GM21825 (cell line): ENCODE measurements at regions not wholly inside any gene's neighbourhood (a gene's known extent, or its start where the extent isn't known, plus 50 kb on each side); places are given as distances from the start of the nearest gene placed in this dataset.
"Not testable (repeated sequence)": the region's sequence is repeated elsewhere in the genome, so short reads cannot be mapped to it uniquely, and the experiment has no call there.

ENCODE experiments used
- ATAC-seq: cut with Tn5 transposase; IDR thresholded peaks from one replicate; pipeline ENCODE4 v1.9.1; 2021; ENCODE audit warnings: mild to moderate bottlenecking, moderate library complexity; ENCODE audit not compliant: unreplicated experiment

DNA sequence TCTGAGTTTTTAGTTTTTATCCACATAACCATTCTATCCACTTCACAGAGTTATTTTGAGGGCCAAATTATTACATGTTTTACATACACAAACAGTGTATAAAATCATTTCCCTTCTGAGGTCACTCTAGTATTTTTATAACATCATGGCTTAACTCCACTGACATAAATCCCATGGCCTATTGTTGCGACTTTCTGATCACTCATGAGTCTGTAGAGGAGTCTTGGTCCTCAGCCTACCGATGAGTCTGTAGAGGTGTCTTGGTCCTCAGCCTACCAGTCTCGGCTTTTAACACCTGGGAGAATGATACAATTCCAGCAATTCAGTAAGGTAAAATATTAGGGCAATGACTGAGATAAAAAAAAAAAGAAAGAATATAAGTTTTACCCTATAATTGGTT is 483.7 kb downstream of the USP25 start:
- ATAC-seq = no peak

DNA sequence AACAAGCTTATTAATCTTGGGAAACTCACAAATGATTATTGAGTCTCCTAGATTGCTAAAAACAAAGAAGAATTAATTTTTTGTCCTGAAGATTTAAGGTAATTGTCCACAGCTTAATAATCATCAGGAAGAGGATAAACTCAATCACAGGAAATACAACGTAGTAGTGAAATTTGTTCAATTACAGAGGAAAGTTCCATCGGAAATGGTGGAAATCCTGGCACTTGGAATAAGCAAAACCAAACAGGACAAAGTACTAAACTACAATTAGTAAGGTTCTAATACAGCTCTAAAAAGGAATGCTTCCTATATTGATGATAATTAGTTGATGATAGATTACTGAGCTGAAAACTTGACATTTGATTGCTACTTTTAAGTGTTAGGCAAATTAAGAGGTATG is 485.4 kb downstream of the USP25 start:
- no peak for ATAC-seq

DNA sequence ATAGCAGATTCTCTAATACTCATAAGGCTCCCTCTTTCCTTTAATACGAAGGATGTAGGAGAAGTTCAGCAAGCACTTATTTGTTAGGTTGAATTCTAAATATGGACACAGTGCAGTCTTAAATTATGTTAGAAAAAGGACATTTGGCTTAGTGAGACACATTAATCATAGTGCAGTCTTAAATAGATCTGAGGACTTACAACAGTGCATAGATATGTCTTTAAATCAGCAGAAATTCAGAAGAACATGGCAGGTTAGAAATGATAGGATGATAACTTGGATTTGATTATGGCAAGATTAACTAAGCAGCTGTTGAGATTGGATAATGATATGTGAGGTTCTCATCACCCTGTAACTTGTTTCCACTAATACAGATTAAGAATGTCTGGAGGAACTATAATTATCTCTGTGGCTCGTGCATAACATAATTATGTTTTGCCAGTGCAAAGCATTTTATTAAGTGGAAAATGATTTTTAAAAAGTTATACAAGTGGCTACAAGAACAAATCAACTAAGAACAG is 485.9 kb downstream of the USP25 start:
- no peak for ATAC-seq

DNA sequence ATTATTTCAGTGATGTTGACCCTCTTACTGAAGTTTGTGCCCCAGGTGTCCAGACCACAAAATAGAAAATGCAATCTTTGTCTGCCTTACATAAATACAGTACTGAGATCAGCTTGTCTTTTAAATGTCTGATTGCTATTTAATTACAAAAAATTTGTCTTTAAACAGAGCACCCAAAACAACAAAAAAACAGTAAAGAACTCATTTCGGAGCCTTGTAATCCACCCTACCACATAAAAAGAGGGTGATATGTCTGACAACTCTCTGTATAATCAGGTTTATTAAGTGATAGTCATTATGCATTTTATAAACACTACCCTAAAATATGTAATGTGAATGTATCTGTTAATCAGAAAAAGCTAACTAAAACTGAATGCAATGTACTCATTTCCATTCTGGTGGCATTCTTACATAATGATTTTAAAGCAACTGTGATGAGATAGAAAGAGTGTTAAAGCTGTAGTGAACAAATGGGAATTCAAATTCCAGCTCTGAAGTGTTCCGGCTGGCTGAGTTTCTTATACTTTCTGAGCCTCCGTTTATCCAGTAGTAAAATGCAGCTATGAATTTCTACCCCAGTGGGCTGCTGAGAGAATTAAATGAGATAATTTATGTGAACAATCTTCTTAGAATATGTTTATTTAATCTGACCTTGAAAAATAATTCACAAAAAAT is 486.6 kb downstream of the USP25 start:
- no peak for ATAC-seq

DNA sequence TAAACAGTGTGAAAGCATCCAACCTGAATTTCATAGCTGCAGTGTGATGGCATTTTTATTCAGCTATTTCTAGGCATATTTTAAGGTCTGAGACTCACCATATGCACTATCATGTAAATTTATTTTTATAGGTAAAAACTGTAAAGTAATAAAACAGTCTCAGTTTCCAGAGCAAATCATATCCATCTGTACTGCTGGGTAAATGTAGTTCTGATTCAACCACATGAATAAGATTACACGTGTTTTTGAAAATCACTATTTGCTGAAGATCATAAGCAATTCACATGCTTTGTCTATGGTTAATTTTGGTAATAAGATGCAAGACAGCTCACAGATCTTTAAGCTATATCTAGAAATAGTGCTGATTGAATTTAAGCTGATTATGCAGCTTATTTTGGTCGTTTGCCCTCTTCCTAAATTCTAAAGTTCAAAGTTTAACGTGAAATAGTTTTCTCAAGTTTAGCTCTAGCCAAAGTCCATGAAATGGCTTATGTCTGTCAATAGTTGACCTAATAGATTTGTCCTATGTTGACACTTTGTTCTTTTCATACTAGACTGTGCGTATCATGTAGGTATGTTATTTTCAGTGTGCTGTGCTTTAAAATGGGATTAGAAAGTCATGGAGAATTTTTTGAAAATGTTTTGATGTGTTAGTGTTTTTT is 489.0 kb downstream of the USP25 start:
- ATAC-seq = no peak

DNA sequence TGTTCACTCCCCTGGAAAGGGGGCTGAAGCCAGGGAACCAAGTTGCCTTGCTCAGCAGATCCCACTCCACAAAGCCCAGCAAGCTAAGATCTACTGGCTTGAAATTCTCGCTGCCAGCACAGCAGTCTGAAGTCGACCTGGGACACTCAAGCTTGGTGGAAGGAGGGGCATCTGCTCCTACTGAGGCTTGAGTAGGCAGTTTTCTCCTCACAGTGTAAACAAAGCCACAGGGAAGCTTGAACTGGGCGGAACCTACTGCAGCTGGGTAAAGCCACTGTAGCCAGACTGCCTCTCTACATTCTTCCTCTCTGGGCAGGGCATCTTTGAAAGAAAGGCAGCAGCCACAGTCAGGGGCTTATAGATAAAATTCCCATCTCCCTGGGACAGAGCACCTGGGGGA is 495.0 kb downstream of the USP25 start:
- not testable (repeated sequence) for ATAC-seq

DNA sequence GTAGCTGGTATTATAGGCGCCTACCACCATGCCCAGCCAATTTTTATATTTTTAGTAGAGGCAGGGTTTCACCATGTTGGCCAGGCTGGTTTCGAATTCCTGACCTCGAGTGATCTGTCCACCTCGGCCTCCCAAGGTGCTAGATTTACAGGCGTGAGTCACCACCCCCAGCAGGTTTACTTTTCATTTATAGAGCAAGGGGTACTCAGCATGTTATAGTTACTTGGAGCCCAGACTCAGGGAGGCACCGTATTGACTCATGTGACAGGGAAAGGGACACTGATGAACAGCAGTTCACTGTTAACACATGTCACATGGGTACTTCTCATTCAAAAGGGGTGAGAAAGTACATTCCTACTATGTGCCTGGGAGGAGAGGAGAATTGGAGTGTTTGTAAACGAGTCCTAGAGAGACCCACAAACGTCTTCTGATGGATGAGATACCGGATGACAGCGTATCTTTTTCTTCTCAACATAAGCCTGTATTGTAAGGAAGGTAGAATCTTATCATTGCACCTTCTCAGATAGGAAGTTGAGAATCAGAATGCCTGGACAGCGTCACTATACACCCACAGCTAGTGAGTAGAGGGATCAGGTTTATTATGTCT is 510.0 kb downstream of the USP25 start:
- no peak for ATAC-seq

DNA sequence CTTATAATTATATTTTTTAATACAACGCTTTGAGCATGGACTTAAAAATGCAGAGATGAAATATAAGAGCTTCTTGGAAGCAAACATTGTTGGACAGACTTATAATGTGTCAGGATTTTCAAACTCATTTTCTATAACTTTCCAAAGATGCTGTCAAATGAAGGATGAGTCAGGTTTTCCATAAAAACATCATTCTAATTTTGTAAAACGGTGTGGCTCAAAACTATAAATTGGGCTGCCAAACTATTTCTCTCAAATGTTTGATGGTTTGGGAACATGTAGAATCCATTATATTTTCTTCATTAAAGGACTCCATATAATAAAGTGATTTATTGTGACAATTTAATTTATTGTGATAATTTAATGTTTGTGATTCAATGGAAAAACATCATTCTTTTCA is 511.2 kb downstream of the USP25 start:
- ATAC-seq = no peak

DNA sequence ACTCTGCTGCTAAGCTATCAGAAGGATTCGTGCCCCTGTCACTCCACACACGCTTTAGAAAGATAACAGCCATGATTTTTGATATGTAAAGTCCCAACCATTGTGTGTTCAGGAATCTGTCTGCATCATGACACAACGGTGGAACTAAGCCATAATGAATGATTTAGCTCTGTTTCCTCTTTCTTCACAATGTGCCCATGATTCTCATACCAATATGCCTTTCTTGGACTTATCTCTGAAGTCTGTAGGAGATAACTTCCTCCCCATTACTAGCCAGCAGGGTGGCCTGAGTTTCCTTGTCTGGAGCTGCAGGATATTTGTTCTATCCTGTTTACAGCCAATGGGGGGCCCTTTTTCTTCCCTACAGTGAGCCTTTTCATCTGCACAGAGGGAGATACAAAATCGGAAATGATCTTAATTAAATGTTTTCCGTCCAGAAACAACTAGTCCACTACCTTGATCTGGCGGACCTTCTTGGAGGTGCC is 511.7 kb downstream of the USP25 start:
- no peak for ATAC-seq

DNA sequence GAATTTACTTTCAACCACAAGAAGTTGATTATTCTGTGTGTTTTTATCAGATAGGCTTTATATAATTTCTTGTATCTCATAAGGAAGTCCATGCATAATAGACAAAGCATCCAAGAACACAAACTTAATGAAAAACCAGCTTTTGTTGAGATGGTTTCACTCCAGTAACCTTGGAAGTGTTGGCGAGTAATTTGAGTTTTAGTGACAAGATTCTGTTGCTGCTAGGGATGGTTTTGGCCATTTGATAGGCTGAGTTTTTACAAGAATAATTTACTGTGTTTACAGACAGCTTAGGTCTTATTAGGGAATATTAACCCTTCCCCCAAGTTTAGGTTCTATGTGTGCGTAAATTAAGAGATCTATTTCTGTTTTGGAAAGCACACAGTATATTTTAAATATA is 513.6 kb downstream of the USP25 start:
- no peak for ATAC-seq

DNA sequence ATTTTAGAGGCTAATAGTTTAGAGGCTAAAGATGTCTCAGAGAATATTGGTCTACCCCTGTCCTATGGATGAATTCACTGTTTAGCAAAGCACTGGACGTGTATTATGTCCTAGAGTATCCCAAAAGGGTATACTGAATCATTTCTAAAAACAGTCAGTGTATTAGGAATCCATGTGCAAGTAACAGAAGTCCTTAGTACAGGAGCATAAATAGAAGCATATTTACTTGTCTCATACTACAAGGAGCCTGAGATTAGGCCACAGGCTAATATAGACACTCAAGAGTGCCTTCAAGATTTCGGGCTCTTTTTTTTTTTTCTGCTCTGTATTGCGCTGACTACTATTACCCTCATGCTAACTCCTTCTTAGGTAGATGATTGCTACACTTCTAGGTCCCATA is 518.9 kb downstream of the USP25 start:
- no peak for ATAC-seq

DNA sequence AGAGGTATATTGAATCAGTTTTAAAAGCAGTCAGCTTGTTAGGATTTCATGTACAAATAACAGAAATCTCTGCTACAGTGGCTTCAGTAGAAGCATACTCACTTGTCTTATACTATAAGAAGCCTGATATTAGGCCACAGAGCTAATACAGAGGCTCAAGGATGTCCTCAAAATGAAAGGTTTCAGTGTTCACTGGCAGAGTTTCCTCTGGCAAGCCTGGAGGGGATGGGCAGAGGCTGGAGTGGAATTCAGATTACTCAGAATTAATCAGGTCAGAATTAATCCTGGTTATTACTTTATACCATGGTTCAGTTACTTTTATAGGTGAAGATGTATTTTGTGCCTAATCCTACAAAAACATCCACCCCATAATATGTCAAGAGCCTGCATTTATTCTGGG is 520.5 kb downstream of the USP25 start:
- ATAC-seq = no peak

DNA sequence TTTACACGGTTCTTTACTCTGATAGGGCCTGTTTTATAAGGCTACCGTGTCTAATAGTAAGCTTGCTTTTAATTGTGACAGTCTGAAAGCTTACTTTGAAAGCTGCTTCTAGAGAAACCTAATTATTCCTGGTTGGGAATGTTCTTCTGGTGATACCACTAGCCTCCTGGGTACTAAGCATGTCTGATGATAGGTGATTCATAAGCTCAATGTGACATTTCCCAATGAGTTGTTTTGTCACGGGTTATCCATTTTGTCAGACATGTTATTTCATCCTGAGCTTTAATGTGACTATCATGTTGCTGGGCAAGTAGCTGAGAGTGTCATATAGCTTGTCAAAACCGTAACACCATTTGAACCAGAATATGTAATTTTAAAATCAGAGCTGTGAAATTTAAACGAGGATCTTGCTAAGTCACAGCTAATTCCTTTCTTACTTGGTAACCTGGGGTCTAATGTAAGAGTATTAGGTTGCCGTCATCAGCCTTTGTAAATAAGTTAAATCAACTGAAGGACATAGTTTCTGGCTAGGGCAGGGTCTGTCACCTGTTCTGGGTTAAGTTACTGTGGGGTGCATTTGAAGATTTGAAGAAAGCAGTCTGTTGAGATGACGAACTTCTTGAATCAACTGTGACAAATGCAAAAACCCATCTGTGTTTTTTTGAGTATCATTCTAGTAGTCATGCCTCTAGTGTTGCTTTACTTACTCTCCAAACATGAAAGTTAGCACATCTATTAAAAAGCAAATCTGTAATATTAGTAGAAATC is 529.2 kb downstream of the USP25 start:
- ATAC-seq = no peak

DNA sequence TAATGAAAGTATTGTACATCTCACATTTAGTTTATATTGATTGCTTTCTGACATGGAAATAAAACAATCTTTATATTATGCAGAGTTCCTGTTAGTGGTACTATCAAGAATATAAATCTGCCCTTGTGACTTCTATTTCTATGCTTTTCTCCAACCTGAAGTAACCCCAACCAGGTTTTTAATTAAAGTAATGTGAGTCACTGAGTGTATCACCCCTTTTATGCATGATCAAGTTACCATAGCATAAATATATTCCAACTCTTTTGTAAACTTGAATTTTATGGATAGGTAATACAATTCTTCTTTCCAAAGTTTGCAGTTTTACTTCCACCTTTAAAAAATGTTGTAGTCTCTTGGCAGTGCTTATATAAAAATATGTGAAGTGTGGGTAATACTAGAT is 532.3 kb downstream of the USP25 start:
- ATAC-seq = no peak

DNA sequence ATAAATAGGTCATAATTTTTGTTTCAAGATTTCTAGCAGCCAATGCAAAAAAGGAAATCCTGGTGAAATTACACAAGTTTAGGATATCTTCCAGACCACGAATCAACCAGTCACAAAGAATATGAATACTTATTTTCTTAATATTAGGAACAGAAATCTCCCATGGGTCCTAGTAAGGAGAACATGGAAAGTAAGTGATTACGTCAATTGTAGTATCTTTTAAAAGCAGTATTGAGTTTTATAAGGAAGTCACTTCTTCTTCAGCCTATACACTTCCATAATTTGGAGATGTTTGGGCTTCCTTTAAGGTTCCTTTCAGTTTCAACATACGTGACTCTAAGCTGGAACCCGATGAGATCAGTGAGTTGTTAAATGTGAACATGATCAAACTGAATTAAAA is 534.5 kb downstream of the USP25 start:
- ATAC-seq = no peak

DNA sequence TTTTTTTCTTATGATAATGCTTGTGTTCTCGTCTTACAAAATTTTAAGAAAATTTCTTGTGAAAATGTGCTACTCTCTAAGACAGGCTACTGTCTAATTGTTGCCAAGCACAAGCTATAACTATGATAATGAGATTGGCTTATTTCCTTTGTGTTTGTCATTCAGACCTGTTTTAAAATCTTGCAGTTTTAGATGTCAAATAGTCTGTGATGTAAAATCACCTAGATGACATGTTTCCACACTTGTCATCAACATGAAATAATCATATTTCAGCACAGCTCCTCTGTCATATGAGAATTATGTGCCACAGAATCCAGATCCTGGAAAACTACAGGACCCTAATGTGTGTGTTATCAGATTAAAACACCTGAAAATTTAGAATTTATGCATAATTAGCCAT is 539.7 kb downstream of the USP25 start:
- no peak for ATAC-seq

DNA sequence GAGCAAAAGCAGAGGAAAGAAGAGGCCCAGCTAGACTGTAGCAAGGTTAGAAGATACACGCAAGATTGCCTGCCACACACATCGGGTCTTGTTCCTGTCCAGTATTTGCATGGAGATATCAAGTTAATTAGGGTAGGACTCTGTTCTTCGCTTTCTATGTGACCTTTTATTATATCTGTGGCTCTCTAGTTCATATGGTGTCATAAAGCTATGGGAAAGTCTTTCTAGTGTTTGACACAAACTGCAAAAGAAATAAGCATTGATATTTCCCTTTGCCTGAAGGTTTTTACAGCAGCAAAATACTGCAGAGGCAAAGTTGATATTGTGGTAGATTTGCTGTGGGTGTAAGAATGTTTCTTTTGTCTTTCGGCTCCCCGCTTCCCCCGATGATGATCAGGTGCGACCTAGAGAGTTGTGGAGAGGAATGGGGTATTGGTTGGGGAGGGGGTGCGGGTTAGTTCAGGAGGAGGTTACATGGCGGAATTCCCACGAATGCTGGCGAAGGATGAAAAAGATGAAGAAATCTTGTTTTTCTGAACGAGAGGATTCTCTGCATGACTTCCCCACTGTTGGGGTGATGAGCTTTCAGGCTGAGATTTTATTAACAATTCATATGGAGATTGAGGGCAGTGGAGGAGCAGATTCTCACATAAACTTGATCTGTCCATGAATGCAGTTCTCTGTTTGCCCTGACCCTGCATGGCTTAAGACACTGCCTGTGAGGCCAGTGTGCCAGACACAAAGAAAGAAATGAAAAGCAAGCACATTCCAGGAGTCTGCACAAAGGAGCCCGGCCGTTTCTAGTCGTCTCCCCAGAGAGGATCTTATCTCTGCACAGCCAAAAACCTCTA is 550.2 kb downstream of the USP25 start:
- ATAC-seq = no peak

DNA sequence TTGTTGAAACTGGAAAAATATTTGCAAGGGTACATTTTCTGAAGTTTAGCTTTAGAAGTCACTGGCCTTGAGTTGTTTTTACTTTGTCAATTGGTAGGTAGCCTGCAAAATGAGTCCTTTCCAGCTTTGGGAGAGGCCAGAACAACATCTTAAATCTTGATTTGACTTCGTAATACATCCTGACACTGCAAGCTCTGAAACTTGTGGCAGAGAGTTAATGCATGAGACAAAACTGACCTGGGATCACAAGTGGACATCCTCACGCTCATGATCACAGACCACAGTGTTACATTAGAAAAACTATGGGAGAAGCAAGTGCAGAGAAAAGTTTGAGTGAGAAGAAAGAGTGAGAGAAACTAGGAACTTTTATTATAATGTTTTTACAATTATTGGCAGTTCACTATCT is 550.9 kb downstream of the USP25 start:
- ATAC-seq = no peak

DNA sequence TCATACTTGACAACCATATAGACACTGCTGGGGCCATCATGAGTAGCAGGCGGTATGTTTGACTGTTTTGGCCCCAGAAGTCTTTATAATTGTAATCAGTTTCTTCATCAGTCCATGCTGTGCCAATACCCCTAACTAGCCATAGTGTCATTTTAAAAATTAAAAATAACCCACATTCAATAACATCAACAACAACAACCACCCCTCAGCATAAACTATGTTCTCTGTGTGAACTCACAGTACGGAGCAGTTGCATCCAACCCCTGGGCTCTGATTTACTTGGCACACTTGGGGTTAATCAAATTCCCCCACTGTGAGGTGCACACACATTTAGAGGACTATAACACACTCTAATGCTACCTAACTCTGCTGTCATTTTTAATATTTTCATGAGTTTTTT is 553.7 kb downstream of the USP25 start:
- ATAC-seq = no peak

DNA sequence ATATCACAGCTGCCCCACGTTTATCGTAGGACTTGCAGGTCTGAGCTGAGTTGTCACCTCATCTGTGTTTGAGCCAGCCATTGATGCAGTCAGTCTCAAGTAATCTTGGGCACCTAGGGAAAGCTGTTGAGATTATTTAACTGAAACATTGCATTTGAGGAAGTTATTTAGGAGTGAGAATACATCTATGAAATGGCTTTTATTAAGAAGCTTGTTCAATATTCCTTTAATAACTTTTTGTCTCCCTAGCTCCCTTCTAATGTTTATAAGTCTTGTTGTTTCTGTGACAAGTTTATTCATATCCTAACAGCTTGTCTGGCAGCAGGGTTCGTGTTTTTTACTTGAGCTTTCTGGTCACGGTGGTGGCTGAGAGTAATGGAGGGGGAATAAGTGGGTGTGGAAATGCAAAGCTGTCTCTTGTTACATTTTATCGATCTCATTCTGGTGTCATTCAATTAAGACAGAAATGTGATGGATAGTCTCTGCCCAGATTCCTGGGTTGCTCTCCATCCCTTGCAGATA is 555.9 kb downstream of the USP25 start:
- ATAC-seq = no peak
